ENCODE measurements at regions not wholly inside any gene's neighbourhood (a gene's known extent, or its start where the extent isn't known, plus 50 kb on each side); places are given as distances from the start of the nearest gene placed in this dataset.

GRCh38 chr6:133583907-133584427 is 304.9 kb upstream of the TCF21 start:
- no peaks in the 10 kb centered on the region for H3K36me3 ChIP-seq
- H3K4me1 ChIP-seq (replicated peaks) = no peaks in the 10 kb centered on the region
- H3K27me3 ChIP-seq (replicated peaks) = no peaks in the 10 kb centered on the region
- H3K9me3 ChIP-seq (replicated peaks) = no peaks in the 10 kb centered on the region
- H3K27ac ChIP-seq = no peak overlapping the region
- H3K4me3 ChIP-seq = no peak overlapping the region
- DNase-seq (ENCODE audit: low read depth in 1 of 2, low spot score in 2 of 2) = no peak

- H3K9me3 ChIP-seq (replicated peaks) = no peaks in the 10 kb centered on the region
- H3K4me3 ChIP-seq = no peak overlapping the region
- H3K27ac ChIP-seq = no peak overlapping the region
- no peaks in the 10 kb centered on the region for H3K36me3 ChIP-seq
- no peaks in the 10 kb centered on the region for H3K27me3 ChIP-seq (replicated peaks)
- no peak for DNase-seq (ENCODE audit: low read depth in 1 of 2, low spot score in 2 of 2)
- no peaks in the 10 kb centered on the region for H3K4me1 ChIP-seq (replicated peaks)
Measured at GRCh38 chr6:133584823-133585222, 304.1 kb upstream of the TCF21 start.

GRCh38 chr6:133585978-133586377 is 302.9 kb upstream of the TCF21 start:
- Histone ChIP-seq H3K27ac (no peak overlapping the region), H3K9me3 (replicated peaks) (no peaks in the 10 kb centered on the region), H3K27me3 (replicated peaks) (no peaks in the 10 kb centered on the region), H3K36me3 (no peaks in the 10 kb centered on the region), H3K4me3 (no peak overlapping the region), H3K4me1 (replicated peaks) (peaks cover 5% of the 10 kb centered on the region; the same call in 1 of the 2 replicates)
- no peak for DNase-seq (ENCODE audit: low read depth in 1 of 2, low spot score in 2 of 2)

- Histone ChIP-seq H3K36me3 (no peaks in the 10 kb centered on the region), H3K4me3 (no peak overlapping the region), H3K9me3 (replicated peaks) (no peaks in the 10 kb centered on the region), H3K4me1 (replicated peaks) (peaks cover 6% of the 10 kb centered on the region; the same call in 1 of the 2 replicates), H3K27ac (no peak overlapping the region), H3K27me3 (replicated peaks) (no peaks in the 10 kb centered on the region; the same call in 1 of the 2 replicates)
- no peak for DNase-seq (ENCODE audit: low read depth in 1 of 2, low spot score in 2 of 2)
Measured at GRCh38 chr6:133587546-133588160, 301.3 kb upstream of the TCF21 start.

- no peak for DNase-seq (ENCODE audit: low read depth in 1 of 2, low spot score in 2 of 2)
- Histone ChIP-seq H3K4me1 (replicated peaks) (peaks cover 16% of the 10 kb centered on the region), H3K27ac (no peak overlapping the region)
Measured at GRCh38 chr6:133590196-133590595, 298.7 kb upstream of the TCF21 start.

GRCh38 chr6:133590814-133591213 is 298.1 kb upstream of the TCF21 start:
- peaks cover 22% of the 10 kb centered on the region for H3K4me1 ChIP-seq (replicated peaks)
- no peak overlapping the region for H3K27ac ChIP-seq
- no peaks in the 10 kb centered on the region; the same call in 1 of the 2 replicates for H3K27me3 ChIP-seq (replicated peaks)
- no peak overlapping the region for H3K4me3 ChIP-seq
- no peaks in the 10 kb centered on the region for H3K36me3 ChIP-seq
- no peak for DNase-seq (ENCODE audit: low read depth in 1 of 2, low spot score in 2 of 2)
- H3K9me3 ChIP-seq (replicated peaks) = no peaks in the 10 kb centered on the region

More at GRCh38 chr6:133590196-133590595, 298.7 kb upstream of the TCF21 start:
- Histone ChIP-seq H3K4me3 (no peak overlapping the region), H3K9me3 (replicated peaks) (no peaks in the 10 kb centered on the region), H3K36me3 (no peaks in the 10 kb centered on the region), H3K27me3 (replicated peaks) (no peaks in the 10 kb centered on the region; the same call in 1 of the 2 replicates)

GRCh38 chr6:133591275-133591674 is 297.6 kb upstream of the TCF21 start:
- DNase-seq (ENCODE audit: low read depth in 1 of 2, low spot score in 2 of 2) = no peak
- H3K4me1 ChIP-seq (replicated peaks) = peaks cover 22% of the 10 kb centered on the region
- H3K27ac ChIP-seq = no peak overlapping the region

GRCh38 chr6:133594652-133595110 is 294.2 kb upstream of the TCF21 start:
- H3K36me3 ChIP-seq = no peaks in the 10 kb centered on the region
- no peaks in the 10 kb centered on the region; the same call in 1 of the 2 replicates for H3K27me3 ChIP-seq (replicated peaks)
- H3K4me3 ChIP-seq = no peak overlapping the region
- H3K4me1 ChIP-seq (replicated peaks) = peaks cover 24% of the 10 kb centered on the region
- no peaks in the 10 kb centered on the region for H3K9me3 ChIP-seq (replicated peaks)
- DNase-seq (ENCODE audit: low read depth in 1 of 2, low spot score in 2 of 2) = no peak
- H3K27ac ChIP-seq = no peak overlapping the region

More at GRCh38 chr6:133591275-133591674, 297.6 kb upstream of the TCF21 start:
- H3K36me3 ChIP-seq = no peaks in the 10 kb centered on the region
- no peak overlapping the region for H3K4me3 ChIP-seq
- H3K9me3 ChIP-seq (replicated peaks) = no peaks in the 10 kb centered on the region
- H3K27me3 ChIP-seq (replicated peaks) = no peaks in the 10 kb centered on the region; the same call in 1 of the 2 replicates

GRCh38 chr6:133595111-133595761 is 293.7 kb upstream of the TCF21 start:
- Histone ChIP-seq H3K4me1 (replicated peaks) (peaks cover 29% of the 10 kb centered on the region), H3K9me3 (replicated peaks) (no peaks in the 10 kb centered on the region), H3K27me3 (replicated peaks) (no peaks in the 10 kb centered on the region; the same call in 1 of the 2 replicates), H3K27ac (no peak overlapping the region), H3K36me3 (no peaks in the 10 kb centered on the region), H3K4me3 (no peak overlapping the region)
- DNase-seq (ENCODE audit: low read depth in 1 of 2, low spot score in 2 of 2) = peak in 1 of 2 experiments; percentile 60

- no peaks in the 10 kb centered on the region for H3K9me3 ChIP-seq (replicated peaks)
- H3K27me3 ChIP-seq (replicated peaks) = no peaks in the 10 kb centered on the region
- no peak overlapping the region for H3K4me3 ChIP-seq
- DNase-seq (ENCODE audit: low read depth in 1 of 2, low spot score in 2 of 2) = no peak
- no peaks in the 10 kb centered on the region for H3K36me3 ChIP-seq
- H3K27ac ChIP-seq = no peak overlapping the region
- peaks cover 28% of the 10 kb centered on the region for H3K4me1 ChIP-seq (replicated peaks)
Measured at GRCh38 chr6:133606852-133607251, 282.1 kb upstream of the TCF21 start.

- DNase-seq (ENCODE audit: low read depth in 1 of 2, low spot score in 2 of 2) = no peak
- H3K36me3 ChIP-seq = no peaks in the 10 kb centered on the region
- peaks cover 35% of the 10 kb centered on the region for H3K4me1 ChIP-seq (replicated peaks)
- no peaks in the 10 kb centered on the region for H3K27me3 ChIP-seq (replicated peaks)
- H3K4me3 ChIP-seq = no peak overlapping the region
- no peaks in the 10 kb centered on the region for H3K9me3 ChIP-seq (replicated peaks)
- no peak overlapping the region; the same call in 1 of the 2 replicates for H3K27ac ChIP-seq
Measured at GRCh38 chr6:133608620-133609019, 280.3 kb upstream of the TCF21 start.

GRCh38 chr6:133609415-133610226 is 279.3 kb upstream of the TCF21 start:
- Histone ChIP-seq H3K36me3 (no peaks in the 10 kb centered on the region), H3K4me1 (replicated peaks) (peaks cover 35% of the 10 kb centered on the region), H3K27ac (peak overlapping the region; percentile 98), H3K4me3 (no peak overlapping the region), H3K9me3 (replicated peaks) (no peaks in the 10 kb centered on the region), H3K27me3 (replicated peaks) (no peaks in the 10 kb centered on the region)
- DNase-seq (ENCODE audit: low read depth in 1 of 2, low spot score in 2 of 2) = peak; percentile 94 to 96

- Histone ChIP-seq H3K4me3 (no peak overlapping the region), H3K4me1 (replicated peaks) (peaks cover 35% of the 10 kb centered on the region), H3K27me3 (replicated peaks) (no peaks in the 10 kb centered on the region), H3K9me3 (replicated peaks) (no peaks in the 10 kb centered on the region), H3K36me3 (no peaks in the 10 kb centered on the region), H3K27ac (peak overlapping the region; percentile 98)
- no peak for DNase-seq (ENCODE audit: low read depth in 1 of 2, low spot score in 2 of 2)
Measured at GRCh38 chr6:133610227-133610840, 278.6 kb upstream of the TCF21 start.
